ENCODE measurements at regions not wholly inside any gene's neighbourhood (a gene's known extent, or its start where the extent isn't known, plus 50 kb on each side); places are given as distances from the start of the nearest gene placed in this dataset.
"Not testable (repeated sequence)": the region's sequence is repeated elsewhere in the genome, so short reads cannot be mapped to it uniquely, and the experiment has no call there.

DNA sequence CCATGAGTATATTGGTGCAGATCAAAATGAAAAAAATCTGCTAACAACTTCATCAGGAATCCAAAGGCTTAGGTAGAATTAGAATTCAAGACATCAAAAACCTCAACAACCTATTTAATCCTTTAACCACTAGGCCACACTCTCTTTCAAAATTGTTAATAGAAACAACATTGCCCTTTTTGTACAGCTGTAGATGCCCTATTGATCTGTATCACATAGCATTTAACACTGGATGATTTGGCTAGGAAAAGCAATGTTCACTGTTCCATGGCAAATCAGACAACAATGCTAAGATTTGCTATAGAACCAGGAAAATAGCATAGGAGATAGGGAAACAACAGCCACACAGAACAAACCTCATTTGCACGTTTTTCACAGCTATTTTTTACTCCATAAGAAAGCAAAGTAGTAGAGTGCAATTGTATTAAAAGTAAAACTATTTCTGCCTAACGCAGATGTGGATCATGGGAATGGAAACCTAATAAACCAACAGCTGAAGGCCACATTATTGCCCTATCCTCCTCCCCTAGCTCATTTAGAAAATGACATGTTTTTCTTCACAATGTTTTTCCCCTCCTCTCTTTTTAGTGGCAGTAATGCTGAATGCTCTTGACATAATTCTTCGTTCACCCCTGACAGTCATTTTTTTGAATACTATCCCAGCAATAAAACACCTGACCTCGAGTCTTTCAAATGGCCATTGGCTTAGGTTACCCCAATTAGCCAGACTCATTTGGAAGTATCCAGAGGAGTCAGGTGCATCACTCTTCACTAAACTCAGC, 373.0 kb upstream of the CCNH start:
- DNase-seq (ENCODE audit: low read depth): no peak

DNA sequence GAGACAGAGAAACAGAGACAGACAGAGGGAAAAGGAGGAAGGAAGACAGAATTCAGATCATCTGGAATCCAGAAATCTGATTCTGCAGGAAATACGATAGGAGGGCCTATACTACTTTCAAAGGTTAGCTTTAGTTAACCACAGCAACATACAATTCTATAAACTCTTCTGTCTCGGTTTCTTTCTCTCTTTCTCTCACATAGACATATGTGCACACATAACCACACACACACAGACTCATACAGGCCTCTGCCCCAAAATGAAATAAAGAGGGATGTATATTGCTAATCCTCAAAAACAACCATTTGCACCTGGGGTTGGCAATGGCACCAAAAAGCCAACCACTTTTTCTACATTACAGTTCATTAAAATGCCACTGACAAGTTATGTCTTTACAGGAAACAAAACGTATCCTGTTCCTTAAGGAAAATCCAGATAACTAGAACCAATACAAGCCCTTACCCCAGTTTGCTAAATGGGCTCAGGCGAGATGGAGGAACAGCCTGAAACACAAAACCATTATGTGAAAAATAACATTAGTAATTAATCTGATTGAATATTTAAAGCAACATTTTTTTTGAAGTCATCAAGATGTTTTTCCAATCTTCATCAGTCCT, 372.3 kb upstream of the CCNH start:
- DNase-seq (ENCODE audit: low read depth): no peak

DNA sequence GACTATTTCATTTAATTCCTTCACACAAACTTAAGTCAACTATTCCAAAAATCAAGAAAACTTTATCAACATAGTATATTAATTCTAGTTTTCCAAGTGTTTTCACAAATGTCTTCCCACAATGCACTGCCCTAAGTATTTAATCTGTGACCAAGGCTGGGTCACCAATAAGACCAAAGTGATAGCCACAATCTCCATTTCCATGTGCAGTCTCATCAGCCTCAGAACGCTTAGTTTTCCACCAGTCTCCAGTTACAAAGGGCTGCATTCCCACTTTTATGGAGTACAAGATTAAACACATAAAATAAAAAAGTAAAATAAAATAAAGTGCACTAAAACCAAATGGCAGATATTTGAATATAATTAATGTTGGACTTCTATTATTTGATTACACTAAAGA, 371.6 kb upstream of the CCNH start:
- no peak for DNase-seq (ENCODE audit: low read depth)

DNA sequence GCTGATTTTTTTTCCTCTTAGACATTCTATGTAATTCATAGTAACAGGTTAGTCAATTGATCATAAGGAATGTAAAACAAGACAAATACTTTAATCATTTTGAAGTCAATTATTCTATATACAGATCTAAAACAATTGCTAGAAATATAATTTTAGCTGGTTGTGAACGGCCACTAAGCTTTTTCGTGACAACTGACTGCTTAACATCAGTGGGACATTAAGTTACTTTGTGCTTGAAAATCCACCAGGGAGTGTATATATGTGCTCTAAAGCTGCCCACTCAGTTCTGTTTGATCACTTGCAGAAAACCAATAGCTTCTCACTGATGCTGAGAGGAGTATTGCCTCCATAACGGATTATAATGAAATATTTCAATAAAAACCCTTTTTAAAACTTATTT, 370.2 kb upstream of the CCNH start:
- DNase-seq (ENCODE audit: low read depth): no peak

DNA sequence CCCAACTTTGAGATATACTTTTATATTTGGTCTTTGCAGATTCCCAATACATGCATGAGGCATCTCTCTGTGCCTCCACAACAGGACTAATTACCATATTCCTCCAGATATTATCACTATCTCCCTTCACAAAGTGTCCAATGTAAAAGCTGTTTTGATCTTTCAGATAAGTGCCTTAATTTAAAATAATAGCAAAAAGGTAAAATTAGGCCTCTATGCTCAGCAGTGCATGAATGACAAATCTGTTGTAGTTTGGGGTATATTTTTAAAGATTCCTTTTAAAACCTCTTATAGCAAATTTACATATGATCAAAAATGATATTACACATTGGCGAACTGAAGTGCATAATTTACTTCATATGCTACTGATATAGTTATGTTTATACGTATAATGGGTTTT, 369.2 kb upstream of the CCNH start:
- DNase-seq (ENCODE audit: low read depth): no peak

DNA sequence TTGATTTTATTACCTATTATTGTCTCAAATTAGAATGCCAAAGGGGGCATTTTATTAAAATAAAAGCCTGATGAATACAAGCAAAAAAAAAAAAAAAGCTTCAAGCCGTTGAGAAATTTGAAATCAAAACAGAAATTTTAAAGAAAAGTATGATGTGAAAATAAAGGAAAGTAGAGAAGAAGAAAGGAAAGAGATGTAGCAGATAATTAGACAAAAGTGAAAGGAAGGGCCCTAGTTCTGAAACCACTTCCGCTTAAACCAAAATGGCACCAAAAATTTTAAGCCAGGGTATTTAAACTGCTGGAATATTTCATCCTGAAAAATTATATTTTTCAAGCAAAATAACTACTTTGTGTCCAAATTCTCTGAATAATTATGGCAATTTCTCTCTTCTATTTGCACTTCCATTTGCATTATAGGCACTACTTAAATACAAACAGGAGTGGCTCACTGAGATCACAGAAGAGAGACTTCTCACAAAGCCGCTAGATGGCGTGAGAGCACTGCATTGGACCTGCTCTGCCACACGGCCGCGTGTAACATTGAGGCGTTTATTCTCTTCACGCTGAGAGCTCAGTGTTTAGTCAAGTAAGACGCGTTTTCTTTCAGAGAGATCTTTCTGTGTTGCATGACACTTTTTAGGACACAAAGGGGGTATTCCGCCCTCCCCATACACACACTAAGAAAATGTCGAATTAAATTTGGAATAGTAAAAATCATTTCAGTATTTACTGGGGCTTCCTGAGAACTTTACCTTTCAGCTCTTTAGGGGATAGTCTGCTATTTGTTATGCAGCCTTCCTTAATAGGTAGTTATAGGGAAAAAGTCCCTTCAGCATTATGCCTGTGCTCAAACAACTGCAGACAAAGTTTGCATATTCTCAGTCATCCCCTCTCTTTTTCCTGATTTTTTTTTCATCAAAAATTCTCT, 368.4 kb upstream of the CCNH start:
- DNase-seq (ENCODE audit: low read depth): peak; percentile 78

DNA sequence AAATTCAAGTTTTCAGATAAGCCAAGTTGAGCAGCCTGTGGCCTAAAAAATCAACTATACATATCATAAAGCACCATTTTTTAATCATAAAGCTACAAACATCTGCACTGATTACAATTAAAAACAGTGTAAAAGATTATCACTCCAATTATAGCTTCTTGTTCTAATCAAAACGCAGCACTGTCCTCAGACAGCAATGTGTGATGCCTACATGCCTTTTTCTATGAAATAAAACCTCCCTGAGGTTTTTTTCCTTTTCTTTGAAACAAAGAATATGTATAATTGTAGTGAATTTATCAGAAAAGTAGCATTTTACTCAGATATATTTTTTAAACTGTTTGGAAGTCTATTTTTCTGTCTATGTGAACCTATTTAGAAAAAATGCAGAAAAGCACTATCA, 366.1 kb upstream of the CCNH start:
- no peak for DNase-seq (ENCODE audit: low read depth)

DNA sequence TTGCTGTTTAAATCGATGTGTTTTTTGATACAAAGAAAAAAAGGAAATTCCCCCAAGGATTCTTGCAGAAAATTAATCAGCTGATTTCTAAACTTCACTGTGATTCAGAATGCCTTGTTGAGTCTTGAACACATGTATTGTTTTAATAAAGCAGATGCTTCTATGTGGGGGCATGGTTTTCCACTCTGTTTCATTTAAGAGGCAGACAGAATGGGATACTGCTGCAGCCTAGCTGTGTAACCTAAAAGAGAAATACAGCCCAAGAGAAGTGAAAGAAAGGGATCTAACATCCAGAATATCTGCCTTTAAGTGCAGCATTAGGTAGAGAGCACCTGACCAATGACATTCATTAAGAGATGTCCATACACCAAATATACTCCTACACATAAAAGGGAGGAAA, 365.1 kb upstream of the CCNH start:
- DNase-seq (ENCODE audit: low read depth): no peak

DNA sequence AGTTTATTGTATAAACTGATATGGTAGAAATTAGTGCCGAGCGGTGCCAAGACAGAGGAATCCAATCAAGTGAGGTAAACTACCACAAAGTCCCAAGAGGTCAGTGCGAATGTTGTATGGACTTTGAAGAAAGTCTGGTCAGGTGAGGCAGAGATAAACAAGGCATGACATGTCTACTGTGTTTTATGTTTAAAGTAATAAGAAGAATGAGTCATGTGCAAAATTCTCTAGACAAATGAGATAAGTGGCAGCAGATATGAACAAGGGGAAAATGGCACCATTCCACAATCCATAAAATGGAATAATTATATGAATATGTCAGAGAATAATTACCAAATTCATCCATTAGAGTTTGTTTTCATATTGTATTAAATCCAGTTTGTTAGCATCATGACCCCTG, 364.1 kb upstream of the CCNH start:
- DNase-seq (ENCODE audit: low read depth): no peak

DNA sequence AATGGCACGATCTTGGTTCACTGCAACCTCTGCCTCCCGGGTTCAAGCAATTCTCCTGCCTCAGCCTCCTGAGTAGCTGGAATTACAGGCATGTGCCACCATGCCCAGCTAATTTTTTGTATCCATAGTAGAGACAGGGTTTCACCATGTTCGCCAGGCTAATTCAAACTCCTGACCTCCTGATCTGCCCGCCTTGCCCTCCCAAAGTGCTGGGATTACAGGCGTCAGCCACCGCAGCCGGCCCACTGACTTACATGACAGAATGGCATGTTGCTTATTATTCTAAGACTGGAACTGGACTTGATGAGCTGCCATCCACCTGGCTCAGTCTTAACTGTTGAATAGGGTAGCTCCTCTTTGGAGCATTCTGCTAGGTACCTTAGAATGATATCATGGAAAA, 363.6 kb upstream of the CCNH start:
- not testable (repeated sequence) for DNase-seq (ENCODE audit: low read depth)

DNA sequence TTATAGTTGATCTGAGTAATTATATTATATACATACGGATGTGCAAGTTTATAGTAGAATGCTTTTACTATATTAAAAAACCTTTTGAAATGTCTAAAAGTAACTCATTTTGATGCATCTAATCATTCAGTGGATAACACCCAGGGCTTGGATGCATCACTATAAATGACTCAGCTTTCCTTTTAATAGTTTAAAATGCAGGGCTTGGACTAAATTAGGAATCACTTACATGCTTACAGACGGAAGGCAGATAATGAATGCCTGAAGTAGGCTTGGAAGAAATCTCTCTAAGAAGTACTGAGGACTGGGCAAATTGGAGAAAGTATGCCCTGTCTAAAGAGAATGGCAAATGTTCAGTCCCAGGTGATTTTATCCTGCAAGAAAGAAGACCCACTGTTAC, 362.5 kb upstream of the CCNH start:
- DNase-seq (ENCODE audit: low read depth): no peak

DNA sequence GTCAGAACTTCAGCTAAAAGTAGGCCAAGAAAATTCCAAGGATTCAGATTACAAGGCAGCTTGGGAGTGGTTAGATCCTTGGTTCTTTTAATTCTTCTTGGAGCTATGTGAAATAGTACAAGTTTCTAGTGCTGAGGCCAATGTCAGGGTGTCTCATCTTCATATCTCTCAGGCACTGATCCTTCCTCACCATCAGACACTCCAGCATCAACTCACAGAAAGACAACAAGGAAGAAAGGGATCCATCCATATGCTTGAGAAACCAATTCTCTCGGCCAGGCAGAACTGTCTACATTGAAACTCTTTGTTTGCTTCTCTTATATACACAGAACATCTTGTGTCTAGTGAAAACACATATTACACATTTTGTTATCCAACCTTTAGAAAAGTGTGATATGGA, 362.1 kb upstream of the CCNH start:
- DNase-seq (ENCODE audit: low read depth): no peak

DNA sequence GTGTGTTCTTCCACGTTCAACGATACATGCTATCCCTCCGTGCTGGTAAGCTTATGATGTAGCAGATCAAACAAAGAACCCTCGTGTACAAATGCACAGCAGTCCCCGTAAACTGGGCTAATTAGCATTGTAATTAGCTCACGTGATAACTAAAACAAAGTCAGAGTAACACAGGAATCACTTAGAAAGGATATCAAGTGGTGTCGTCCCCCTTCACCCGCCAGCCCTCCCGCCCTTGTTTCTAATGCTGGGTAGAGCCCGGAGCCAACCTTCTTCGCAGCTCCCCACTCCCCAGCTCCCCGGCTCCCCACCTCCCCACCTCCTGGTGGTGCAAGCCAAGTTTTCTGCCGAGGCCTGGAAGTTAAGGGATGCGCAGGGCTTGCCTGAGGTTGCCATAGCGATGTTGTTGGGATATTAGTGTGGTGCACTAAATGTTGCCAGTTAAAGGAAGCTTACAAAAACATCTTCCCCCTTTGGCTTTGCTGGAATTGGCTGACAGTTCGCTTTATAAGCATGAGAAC, 357.9 kb upstream of the CCNH start:
- DNase-seq (ENCODE audit: low read depth): no peak

DNA sequence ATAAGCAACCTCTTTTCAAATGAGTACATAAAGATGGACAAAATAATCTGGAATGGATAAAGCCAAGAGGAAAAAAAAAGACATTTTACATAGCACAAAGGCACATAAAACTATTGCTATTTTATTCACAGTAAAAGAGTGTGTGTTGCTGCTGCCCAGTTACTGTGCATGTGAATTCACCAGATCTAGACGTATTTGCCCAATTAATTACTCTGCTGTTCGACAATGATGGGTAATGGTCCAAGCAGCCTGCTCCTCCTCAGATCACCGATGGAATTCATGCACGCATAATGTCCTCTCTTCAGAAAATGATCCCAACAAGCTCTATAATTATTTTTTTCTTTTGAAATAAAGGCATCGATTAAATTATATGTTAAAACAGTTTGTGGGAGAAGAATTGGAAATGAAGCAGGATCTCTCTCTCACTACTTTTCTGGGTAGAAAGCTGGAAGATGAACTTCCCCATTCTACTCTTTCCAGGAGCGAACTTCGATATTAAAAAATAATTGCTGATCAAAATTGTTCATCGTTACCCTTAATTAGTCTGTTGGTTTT, 357.4 kb upstream of the CCNH start:
- no peak for DNase-seq (ENCODE audit: low read depth)

DNA sequence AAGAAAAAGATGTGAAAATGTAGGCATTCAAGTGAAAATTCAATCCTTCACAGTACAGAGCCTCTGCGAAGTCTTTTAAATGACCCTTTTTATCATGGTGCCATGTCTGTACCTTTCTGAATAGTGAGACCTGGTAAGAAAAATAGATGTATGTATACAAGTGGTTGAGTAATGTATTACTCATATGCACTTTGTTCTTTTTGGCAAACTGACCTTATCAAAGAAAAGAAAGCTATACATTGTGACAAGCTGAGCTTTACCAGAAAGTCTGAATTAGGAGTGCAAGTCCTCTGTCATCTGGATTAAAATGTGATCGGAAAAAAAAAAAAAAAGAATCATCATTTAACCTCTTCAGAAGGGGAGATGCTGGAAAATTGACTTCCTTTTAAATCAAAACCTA, 356.4 kb upstream of the CCNH start:
- DNase-seq (ENCODE audit: low read depth): no peak

DNA sequence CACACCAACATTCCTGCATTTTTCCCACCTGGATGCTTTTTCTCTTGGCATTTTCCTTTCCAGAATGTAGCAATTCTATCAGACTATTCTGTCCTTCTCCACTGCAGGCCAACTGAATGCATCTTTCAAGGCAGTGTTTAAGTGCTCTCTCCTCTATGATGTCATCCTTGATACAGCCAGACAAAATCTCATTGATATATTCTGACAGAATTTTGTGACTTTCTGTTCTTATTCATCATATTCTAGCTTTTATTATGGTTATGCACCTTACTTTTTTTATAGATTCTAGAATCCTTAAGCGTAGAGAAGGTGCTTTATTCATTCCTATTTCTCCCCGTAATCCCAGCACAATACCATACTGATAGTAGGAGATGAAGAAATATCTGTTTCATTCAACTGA, 355.5 kb upstream of the CCNH start:
- DNase-seq (ENCODE audit: low read depth): no peak

DNA sequence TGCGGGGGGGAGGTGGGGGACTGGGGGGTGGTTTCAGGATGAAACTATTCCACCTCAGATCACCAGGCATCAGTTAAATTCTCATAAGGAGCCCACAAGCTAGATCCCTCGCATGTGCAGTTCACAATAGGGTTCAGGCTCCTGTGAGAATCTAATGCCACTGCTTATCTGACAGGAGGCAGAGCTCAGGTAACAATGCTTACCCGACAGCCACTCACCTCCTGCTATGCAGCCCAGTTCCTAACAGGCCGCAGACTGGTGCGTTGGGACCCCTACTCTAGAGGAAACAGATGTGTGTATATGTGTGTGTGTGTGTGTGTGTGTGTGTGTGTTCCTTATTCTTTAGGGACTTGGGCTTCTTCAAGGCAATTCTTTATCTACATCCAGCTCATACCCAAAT, 352.3 kb upstream of the CCNH start:
- DNase-seq (ENCODE audit: low read depth): no peak

DNA sequence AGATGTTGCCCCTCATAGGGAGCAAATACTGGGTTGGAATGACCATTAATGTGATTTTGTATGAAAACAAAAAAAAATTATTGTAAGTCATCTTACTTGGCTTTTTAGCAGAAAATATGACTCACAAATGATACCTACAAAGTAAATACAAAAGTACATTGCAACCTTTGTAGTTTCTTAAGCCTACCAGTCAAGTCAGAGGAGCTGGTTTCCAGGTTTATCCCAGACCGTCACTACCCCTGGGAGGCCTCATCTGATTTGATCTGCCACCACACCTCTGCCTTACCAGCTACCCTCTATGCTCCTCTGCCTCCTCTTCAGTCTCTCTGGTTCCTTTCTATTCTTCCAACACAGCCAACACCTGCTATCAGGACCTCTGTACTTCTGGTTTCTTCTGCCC, 349.9 kb upstream of the CCNH start:
- no peak for DNase-seq (ENCODE audit: low read depth)

DNA sequence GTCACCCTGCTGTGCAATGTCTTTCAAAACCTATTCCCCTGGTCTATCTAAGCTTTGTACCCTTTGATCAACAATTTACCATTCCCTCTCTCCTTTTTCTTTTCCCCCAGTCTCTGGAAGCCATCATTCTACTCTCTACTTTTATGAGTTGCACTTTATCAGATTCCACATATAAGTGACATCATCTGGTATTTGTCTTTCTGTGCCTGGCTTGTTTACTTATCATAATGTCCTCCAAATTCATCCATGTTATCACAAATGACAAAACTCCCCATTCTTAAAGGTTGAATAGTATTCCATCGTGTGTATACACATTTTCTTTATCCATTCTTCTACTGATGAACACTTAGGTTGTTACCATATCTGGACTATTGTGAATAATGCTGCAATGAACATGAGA, 344.2 kb upstream of the CCNH start:
- DNase-seq (ENCODE audit: low read depth): no peak

DNA sequence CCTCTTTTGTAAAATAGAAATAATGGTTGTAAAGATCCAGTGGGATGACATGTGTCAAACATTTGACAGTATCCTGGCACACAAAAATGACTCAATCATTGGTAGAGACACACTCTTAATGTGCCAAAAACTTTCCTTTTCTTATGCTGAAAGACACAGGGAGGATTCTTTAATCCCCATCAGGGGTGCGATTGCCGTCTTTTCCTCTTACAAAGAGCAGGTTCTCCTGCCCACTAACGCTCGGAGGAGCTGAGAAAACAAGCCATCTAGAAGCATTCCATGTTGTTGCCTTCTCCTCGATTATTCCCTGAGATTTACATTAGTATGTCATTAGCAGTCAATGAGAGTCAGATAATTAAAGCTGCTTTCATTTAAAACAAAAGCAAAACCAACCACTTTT, 342.6 kb upstream of the CCNH start:
- no peak for DNase-seq (ENCODE audit: low read depth)

DNA sequence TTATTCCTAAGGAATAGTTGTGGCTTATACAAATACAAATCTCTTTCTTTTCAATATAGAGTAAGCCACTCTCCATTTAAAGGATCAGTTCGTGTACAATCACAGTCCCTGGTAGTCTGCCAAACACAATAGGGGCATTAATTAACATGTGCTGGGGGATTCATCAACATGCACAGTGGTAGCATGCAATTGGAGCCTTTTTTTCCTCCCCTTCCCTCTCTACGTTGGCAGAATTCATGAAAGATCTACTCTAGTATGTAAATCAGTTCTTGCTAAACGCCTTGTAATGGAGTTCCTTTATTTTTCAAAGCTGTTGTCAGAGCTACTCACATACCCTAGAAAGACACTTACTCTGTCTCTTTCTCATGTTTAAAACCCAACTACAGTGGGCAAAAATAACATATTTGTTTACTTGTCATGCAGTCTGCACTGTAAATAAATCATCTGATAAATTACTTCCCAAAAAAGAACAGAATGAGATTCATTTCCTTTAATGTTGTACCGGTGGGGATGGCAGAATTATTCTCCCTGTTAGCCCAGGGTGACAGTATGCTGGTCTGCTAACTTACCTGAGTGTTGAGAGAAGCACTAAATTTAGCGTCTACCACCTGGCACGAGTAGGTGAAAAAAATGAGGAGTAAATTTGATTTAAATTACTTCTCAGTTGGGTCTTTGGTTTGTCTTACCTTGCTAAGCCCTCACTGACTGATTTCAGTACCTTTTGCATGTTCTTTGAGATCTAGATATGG, 341.5 kb upstream of the CCNH start:
- DNase-seq (ENCODE audit: low read depth): no peak

DNA sequence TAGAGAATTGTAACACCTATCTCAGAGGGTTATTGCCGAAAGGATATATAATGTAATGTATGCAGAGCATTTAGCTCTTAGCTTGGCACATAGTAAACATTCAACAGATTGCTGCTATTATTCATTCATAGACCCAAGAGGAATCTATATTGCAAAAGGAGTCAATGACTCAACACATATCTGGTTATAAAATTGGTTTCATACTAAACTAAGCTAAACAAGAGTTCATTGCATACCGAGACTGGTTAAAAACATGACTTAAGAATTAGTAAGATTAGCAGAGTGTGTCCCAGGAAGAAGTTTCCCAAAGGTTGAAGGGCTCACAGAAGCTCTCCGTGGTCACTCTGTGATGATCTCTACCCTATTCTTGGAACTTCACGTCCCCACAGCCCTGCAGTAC, 339.6 kb upstream of the CCNH start:
- DNase-seq (ENCODE audit: low read depth): no peak
